AG10803 (cell line): ENCODE measurements at regions not wholly inside any gene's neighbourhood (a gene's known extent, or its start where the extent isn't known, plus 50 kb on each side); places are given as distances from the start of the nearest gene placed in this dataset.

ENCODE experiments used
- DNase-seq: peaks from one replicate; pipeline ENCODE4 v3.0.0; 2010; ENCODE audit warnings: low read depth
- H3K4me3 ChIP-seq: 2 replicates; pipeline ENCODE4 v1.5.1; 2011; ENCODE audit warnings: mild to moderate bottlenecking, low read length, control low read depth
- TF ChIP-seq, protein P1 (sequence below): conservative IDR thresholded peaks from 2 replicates; pipeline ENCODE4 v1.5.1; 2011; ENCODE audit warnings: mild to moderate bottlenecking, low read length, control low read depth, inconsistent platforms

DNA sequence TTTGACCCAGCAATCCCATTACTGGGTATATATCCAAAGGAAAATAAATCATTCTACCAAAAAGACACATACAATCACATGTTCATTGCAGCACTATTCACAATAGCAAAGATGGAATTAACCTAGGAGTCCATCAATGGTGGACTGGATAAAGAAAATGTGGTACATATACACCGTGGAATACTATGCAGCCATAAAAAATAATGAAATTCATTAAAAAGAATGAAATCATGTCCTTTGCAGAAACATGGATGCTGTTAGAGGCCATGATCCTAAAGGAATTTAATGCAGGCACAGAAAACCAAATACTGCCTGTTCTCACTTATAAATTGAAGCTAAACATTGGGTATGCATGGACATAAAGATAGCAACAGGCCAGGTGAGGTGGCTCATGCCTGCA is 61.9 kb upstream of the BMP6 start:
- DNase-seq: no peak
- TF ChIP-seq, protein P1, sequence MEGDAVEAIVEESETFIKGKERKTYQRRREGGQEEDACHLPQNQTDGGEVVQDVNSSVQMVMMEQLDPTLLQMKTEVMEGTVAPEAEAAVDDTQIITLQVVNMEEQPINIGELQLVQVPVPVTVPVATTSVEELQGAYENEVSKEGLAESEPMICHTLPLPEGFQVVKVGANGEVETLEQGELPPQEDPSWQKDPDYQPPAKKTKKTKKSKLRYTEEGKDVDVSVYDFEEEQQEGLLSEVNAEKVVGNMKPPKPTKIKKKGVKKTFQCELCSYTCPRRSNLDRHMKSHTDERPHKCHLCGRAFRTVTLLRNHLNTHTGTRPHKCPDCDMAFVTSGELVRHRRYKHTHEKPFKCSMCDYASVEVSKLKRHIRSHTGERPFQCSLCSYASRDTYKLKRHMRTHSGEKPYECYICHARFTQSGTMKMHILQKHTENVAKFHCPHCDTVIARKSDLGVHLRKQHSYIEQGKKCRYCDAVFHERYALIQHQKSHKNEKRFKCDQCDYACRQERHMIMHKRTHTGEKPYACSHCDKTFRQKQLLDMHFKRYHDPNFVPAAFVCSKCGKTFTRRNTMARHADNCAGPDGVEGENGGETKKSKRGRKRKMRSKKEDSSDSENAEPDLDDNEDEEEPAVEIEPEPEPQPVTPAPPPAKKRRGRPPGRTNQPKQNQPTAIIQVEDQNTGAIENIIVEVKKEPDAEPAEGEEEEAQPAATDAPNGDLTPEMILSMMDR: no peak
- H3K4me3 ChIP-seq: no peak overlapping the region

DNA sequence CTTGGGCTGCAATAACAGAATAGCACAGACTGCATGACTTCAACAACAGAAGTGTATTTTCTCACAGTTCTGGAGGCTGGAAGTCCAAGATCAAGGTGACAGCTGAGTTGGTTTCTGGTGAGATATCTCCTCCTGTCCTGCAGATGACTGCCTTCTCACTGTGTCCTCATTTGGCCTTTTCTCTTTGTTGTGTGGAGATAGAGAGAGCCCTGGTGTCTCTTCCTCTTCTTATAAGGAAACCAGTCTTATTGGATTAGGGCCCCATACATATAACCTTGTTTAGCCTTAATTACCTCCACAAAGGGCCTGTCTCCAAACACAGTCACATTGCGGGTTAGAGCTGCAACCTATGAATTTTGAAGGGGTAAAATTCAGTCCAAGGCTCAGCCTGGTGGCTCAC is 57.0 kb upstream of the BMP6 start:
- TF ChIP-seq, protein P1: no peak
- no peak overlapping the region for H3K4me3 ChIP-seq
- DNase-seq: no peak

DNA sequence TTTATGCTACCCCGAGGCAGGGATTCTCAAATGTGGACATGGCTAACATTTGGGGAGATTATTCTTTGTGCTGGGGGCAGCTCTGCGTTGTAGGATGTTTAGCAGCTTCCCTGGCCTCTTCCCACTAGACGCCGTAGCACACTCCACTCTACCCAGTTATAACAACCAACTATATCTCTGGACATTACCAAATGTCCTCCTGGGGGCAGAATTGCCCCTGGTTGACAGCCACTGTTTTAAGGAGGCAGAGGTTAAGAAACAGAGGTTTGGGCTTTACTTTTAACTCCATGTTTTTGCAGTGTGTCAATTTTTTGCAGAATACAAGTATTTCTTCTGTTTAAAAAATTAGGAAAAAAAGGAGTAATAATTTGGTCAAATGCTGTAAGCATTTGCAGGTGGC is 56.2 kb upstream of the BMP6 start:
- H3K4me3 ChIP-seq: no peak overlapping the region
- TF ChIP-seq, protein P1: no peak
- no peak for DNase-seq

DNA sequence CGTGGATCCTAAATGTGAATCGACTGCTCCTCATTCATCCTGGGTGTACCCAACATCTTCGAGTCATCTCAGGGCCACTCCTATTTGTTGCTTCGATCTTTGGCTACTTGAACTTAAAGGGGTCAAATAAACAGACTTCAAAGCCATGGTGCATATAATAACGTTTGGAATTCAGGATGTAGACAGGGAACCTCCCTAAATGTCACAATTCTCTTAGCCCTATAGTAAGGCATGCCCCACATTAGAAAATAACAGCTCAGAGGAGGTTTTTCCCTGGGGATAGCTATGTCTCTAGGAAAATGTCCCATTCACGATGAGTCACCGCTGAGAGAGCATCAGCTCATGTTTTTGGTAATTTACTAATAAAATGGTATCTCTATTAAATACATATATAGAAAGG is 54.8 kb upstream of the BMP6 start:
- peak; percentile 80 for DNase-seq
- peak overlapping the region; percentile 24; the same call in 1 of the 2 replicates for H3K4me3 ChIP-seq
- TF ChIP-seq, protein P1: no peak

DNA sequence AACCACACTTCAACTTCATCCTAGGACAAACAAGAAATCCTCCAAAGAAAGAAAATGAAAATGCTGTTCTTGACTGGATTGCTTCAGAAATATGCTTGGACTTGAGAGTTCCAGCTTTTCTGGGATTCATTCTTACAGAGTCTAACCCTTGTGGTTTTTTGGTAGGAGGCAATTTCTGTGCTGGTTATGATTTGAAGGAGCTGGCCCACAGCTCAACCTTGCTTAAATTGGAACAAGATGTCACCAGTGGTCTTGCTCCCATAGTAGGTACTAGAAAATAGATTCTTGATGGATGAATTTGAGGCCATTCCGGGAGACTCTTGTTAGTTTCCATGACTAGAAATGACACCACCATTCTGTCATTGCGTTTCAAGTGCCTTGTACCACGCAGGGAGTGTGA is 54.3 kb upstream of the BMP6 start:
- TF ChIP-seq, protein P1: no peak
- peak; percentile 89 for DNase-seq
- no peak overlapping the region for H3K4me3 ChIP-seq

DNA sequence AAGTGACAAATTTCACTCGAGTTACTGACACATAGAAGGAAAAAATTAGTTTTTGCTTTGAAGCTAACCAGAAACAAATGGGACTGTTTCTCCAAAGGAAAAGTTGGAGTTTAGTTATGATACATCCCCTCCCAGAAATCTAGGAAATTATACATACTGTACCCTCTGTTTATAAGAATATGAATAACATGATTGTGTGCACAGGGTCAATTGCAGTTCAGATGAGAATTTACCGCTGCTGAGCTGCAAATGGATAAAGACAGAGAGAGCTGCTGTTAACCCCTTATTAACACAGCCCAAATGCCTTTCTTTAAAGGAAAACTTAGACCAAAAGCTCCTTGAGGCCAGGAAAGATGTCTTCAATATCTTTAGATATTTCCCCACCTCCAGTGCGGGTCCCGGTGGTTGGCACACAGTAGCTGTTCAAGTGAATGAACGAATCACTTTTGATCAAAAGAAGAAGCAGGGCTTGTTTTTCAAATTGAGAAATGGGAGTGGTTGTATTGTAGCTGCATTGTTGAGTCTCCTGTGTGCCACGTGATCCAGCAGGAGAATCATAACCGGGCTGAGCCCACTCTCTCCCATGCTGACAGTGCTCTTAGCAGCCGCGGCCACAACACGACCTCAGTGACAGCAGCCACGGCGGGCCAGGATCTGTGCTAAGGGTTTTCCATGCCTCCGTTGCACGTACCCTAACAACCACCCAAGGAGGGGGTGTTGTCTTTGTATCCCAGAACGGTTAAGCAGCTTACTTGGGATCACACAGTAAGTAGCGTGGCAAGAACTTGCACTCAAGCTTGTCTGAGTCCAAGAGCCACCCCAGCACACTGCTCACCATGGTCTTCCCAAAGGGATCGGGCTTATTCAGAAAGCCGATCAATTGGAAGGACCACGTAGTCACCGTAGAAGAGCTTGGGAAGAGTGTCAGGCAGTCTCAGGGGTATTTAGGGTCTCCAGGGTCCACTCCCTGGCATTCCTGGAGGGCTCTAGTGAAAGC is 53.5 kb upstream of the BMP6 start:
- TF ChIP-seq, protein P1: no peak
- H3K4me3 ChIP-seq: peak overlapping the region; percentile 40
- peak; percentile 18 for DNase-seq

DNA sequence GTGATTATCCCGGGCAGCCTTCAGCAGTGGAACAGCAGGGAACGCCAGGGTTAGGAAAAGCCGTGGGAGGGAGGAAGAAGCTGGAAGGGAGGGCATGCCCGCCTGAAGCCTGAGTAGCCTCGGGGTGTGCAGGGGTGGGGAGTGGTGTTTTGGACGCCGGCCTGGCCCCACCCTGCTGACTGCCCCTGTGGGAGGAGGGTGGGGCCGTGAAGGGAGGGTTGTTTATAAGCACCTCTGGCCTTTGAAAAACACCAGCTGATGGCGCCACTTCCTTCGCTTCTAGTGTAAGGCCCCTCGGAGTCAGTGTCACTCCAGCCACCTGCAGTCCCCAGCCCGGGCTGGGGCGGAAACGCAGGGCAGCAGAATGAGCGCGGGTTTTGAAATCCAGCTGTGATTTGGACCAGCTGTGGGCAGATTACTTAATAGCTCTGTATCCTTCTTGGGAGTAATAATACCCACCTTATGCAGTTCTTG is 52.8 kb upstream of the BMP6 start:
- peak overlapping the region; percentile 40 for H3K4me3 ChIP-seq
- TF ChIP-seq, protein P1: no peak
- peak; percentile 59 for DNase-seq
